Hematopoietic multipotent progenitor cell treated with erythropoietin and hydrocortisone succinate and interleukin-3 and kit ligand, for 8 days (in vitro differentiated cells): ENCODE measurements at regions not wholly inside any gene's neighbourhood (a gene's known extent, or its start where the extent isn't known, plus 50 kb on each side); places are given as distances from the start of the nearest gene placed in this dataset.
"Not testable (repeated sequence)": the region's sequence is repeated elsewhere in the genome, so short reads cannot be mapped to it uniquely, and the experiment has no call there.

Experiments
- DNase-seq: peaks from one replicate; pipeline ENCODE4 v3.0.0-alpha.2; 2015

GRCh38 chr13:50159607-50160006 is 144.4 kb downstream of the KCNRG start:
- no peak for DNase-seq

DNA sequence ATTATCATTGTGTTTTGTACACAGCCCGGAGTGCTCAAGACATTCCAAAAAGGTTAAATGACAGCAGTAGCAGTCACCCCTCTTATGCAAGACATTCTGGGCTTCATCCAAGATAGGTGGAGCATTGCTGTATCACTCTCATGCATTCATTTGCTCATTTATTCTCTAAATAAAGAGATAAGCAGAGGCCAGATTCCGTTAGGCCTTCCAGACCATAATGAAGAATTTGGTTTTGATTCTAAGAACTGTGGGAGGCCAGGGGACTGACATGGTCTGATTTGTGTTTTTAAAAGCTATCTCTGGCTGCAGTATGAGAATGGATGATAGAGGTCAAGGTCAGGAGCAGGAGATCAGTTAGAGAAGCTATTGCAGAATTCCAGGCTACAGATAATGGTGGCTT is 145.8 kb downstream of the KCNRG start:
- DNase-seq, result peak; percentile 88

GRCh38 chr13:50162001-50162400 is 146.8 kb downstream of the KCNRG start:
- no peak for DNase-seq

DNA sequence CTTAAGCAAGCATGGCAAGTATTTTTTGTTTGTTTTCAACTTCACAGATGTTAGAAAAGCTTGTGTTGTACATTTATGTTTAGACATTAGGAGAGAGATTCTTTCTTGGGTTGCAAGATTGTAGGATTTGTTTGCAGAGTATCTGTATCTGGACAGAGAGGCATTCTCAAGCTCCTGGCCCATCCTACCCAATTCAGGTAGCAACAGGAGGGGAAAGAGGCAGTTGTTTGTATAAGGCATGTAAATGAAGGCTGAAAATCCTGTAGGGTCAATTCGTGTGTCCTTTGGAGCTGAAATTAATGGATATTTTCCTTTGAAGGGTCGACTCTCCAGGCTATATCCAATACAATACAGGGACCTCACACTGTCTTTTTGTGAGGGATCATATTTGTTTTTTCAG is 147.3 kb downstream of the KCNRG start:
- no peak for DNase-seq

DNA sequence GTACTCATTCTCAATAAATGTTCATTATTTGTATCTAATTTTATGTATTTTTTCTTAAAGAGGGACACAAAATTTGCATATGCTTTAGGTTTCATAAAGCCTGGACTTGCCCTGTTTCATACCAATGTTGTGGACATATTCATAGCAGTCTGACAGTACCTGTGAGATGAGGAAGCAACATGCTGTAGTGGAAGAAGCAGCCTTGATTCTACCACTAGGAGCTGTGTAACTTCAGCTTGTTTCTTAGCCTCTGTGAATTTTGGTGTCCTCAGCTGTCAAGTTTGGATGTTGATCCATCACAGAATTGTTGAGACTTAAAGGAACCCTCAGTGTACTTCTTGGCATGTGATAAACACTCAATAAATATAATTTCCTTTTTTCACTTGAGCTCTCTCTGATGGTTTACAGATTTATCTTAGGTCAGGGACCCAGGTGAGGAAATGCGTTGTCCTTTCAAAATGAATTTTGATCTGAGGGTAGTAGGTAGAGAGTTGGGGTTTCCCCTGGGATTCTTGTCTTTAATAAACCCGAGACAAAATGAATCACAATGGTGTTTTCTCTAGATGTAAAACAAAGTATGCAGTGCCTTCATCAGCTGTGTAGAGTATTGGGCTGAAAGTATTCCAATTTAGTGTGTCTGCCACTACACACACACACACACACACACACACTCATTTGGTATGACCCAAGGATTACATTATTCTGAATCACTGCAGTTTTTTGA is 152.1 kb downstream of the KCNRG start:
- DNase-seq, result no peak

- DNase-seq, result no peak
Measured at GRCh38 chr13:50167967-50168366, 152.7 kb downstream of the KCNRG start.

DNA sequence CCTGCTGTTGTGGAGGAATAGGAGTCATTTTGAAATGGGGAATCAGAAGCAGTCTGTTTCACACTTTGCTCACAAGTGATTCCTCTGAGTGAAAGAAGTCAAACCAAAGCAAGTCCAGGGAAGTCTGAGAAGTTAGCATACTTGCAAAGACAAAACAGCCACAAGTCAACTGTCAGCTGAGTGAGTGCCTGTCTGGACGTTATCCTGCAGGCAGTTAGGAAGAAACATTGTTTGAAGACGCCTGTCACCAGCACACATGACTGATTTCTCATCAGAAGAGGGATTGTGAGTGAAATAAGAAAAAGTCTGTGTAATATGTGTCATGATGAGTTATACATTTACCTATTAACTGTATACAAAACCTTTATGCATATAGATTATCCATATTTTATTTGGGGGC is 153.5 kb downstream of the KCNRG start:
- no peak for DNase-seq

DNA sequence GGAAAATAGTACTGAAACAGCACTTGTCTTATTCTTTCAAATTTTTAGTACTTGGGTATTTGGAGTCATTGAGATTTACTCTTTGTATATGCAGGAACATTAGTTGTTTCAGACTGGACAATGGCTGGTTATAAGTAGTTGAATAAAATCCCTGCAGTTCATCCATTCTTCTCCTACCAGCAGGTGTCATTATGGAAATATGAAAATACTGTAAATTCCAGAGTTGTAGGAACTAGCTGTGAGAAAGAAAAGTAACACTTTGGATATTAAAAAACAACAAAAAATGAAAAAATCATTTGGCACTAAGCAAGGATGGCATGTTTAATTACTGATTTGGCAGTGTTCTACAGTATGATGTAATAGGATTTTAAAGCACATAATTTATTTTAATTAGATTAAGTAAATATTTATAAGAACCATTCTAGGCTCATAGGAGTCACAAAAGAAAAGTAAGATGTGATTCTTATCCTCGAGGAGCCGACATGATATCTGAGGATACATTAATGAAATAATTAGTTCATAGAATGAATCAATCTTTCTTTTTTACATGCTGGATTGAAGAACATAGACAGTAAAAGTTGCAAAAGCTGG is 155.3 kb downstream of the KCNRG start:
- no peak for DNase-seq

DNA sequence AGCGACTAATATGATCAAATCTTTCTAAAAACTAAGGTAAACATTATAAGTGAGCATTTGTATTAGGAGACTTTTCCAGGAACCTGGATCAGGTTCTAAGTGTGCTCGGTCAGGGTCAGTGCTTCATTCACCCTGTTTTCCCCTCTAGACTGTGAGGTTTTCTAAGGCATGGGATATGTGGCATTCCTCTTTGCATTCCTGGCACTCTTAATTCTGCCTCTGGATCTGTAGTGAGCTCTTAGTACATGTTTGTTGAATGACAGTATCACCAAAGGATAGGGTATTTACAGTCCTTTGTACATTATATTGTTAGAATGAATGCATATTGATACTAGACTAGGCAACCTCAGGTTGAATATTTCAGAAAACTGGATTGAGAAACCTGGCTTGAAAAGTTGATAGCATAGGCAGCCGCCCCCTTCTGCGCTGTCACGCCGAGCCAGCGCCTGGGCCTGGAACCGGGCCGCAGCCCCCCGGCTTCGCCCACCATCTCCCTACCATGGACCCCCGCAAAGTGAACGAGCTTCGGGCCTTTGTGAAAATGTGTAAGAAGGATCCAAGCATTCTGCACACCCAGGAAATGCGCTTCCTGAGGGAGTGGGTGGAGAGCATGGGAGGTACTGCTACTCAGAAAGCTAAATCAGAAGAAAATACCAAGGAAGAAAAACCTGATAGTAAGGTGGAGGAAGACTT is 156.5 kb downstream of the KCNRG start:
- DNase-seq, result no peak

GRCh38 chr13:50173045-50173444 is 157.8 kb downstream of the KCNRG start:
- not testable (repeated sequence) for DNase-seq

GRCh38 chr13:50174630-50175029 is 159.4 kb downstream of the KCNRG start:
- DNase-seq, result no peak

GRCh38 chr13:50179977-50180376 is 164.7 kb downstream of the KCNRG start:
- no peak for DNase-seq

- DNase-seq, result not testable (repeated sequence)
Measured at GRCh38 chr13:50185769-50186763, 170.8 kb downstream of the KCNRG start.

DNA sequence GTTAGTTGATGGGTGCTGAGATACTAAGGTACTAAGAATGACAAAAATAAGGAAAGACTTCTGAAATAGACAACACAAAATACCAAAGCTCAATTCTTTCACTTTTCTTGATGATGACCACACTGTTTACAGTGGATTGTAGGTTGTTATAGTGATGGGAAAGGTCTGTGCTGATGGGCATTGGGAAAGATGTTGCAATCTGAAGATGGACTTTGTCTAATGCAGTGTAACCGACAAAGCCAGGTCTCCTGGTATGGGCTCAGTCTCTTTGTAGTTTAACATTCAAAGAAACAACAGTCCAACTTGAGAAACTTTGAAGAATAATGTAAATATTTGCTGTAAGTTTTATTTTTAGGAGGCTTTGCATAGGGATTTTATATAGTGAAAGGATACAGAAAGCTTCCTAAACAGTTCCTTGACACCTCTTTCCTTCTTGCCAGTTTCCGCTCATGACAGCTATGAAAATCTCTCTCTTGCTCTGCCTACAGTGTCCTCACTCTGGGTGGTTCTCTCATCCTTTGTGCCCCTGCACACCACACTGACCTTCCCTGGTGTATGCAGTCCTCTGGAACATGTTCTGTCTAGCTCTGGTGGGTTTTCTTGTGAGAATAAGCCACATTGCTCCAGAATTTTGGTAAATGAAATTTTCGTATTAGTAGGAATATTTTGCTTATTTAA is 172.2 kb downstream of the KCNRG start:
- no peak for DNase-seq

DNA sequence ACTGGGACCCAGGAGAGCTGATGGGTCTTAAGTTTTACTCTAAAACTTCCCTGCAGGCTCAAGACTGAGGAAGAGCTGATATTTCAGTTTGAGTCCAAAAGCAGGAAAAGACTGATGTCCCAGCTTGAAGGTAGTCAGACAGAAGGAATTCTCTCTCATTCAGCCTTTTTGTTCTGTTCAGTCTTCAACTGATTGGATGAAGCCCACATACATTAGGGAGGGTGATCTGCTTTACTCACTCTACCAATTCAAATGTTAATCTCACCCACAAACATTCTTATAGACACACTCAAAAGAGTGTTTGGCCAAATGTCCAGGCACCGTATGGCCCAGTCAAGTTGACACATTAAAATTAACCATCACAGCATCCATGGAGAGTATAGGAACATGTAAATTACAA is 173.5 kb downstream of the KCNRG start:
- no peak for DNase-seq

- DNase-seq, result no peak
Measured at GRCh38 chr13:50189450-50189849, 174.2 kb downstream of the KCNRG start.

DNA sequence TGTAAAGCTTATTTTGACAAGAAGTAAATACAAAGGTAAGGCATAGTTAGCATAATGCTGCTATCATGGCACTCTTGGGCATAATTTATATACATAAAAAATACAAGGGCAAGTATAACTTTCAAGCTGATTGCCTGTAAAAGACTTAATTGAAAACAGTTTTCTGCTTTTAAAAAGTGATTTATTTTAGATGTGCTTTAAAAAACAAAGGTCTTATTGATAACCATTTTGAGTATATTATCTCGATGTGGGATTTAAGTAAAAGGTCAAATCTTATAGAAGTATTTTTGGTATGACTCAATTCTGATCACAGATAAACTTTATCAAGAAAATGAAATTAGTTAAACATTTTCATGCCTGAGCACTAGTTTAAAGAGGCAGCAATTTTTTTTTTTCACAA is 175.8 kb downstream of the KCNRG start:
- DNase-seq, result no peak

DNA sequence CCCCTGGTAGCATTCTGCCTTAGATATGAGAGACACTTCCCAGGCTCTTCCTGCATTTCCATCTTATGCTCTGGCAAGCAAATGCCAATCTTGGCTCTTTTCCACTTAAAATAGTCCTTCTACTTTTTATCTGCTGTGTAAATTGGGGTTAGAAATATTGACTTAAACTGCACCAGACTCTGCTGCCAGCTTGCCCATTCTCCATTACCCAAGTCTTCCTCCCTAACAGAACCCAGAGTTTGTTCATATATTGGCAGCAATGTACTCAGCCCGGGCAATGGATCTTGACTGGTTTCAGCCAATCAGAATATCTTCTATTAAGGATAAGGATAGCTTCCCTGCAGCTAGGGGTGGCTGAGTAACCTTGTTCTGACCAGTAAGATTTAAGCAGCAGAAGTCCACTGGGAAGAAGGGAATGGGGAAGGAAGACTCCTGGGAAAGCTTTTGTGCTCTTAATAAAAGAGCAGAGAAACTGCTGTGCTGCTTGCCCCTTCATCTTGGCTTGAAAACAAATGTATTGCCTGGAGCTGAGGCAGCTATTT is 177.1 kb downstream of the KCNRG start:
- DNase-seq, result no peak

DNA sequence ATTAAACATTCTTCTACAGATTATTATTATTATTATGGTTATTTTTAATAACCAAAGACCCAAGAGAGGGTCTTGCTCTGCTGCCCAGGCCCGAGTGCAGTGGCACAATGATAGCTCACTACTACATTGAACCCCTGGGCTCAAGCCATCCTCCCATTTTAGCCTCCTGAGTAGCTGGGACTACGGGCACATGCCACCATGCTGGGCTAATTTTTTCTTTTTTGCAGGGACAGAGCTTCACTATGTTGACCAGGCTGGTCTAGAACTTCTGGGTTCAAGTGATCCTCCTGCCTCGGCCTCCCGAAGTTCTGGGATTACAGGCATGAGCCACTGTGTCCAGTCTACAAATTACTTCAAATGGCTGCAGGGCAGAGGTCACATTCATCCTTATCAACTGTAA is 179.8 kb downstream of the KCNRG start:
- DNase-seq, result no peak

DNA sequence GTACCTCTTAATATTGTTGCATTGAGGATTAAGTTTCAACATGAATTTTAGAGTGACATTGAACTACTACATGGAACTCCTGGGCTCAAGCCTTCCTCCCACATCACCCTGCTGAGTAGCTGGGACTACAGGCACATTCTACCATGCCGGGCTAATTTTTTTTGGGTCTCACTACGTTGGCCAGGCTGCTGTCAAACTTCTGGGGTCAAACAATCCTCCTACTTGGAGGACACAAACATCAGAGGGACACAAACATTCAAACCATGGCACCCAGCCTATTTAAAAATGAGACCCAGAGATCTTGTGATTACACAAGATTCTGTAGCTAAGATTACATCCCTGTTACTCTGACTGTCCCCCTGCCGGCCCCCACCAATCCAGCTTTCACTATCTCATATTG is 180.9 kb downstream of the KCNRG start:
- DNase-seq, result no peak

DNA sequence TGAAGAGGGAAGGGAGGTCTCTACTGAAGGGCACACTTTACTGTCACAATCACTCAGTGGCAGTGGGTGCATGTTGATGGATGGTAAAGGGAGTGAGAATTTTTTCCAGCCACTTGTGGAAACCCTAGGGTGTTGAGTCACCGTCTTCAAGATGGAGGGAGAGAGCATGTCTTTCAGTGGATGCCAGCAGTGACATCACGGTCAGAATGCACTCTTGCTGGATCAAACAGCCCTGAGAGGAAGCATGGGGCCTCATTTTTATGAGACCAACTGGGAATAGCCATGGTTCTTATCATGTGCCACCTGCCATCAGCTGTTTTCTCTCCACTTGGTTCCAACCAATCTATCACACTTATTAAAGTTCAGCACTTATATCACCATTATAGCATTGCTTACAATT is 182.5 kb downstream of the KCNRG start:
- no peak for DNase-seq

DNA sequence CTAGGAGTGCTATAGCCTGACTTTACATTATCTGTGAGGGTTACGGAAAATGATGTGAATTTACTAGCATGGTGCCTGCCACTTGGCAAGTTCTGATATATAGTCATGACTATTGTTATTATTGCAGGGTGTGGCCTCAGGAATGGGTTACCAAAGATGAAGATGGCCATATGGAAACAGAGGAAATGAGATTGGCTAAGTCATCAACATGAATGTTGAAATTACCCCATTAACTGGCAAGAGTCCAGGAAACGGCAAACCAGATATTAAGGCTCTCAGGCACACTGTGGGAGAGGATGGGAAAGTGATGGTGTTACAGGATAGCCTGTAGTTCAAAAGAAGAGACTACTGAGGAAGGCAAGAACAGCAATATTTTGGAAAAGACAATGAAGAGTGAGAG is 183.3 kb downstream of the KCNRG start:
- peak; percentile 32 for DNase-seq
